HL-60 (cell line): ENCODE measurements at regions not wholly inside any gene's neighbourhood (a gene's known extent, or its start where the extent isn't known, plus 50 kb on each side); places are given as distances from the start of the nearest gene placed in this dataset.

Experiments used
- DNase-seq, 2 experiments: peaks; one replicate each; pipeline ENCODE4 v3.0.0-alpha.2; 2010 to 2020; ENCODE audit warnings: low read depth in 1 of 2, low spot score in 1 of 2
- H3K27ac ChIP-seq: fragments of 250-450 bp; sonication (Bioruptor Pico); replicated peaks from 2 replicates; pipeline ENCODE4 v1.5.1; 2020; ENCODE audit warnings: mild to moderate bottlenecking, moderate library complexity
- H3K27me3 ChIP-seq: fragments of 250-450 bp; sonication (Bioruptor Pico); 2 replicates; pipeline ENCODE4 v1.5.1; 2021; ENCODE audit warnings: mild to moderate bottlenecking, moderate library complexity; ENCODE audit not compliant: insufficient read depth, poor library complexity, severe bottlenecking
- H3K4me3 ChIP-seq: replicated peaks from 2 replicates; pipeline ENCODE4 v1.5.1; 2011; ENCODE audit warnings: mild to moderate bottlenecking, control low read depth, low read length; ENCODE audit not compliant: insufficient read depth
- CTCF ChIP-seq: IDR thresholded peaks from one replicate; pipeline ENCODE4 v1.5.1; 2011; ENCODE audit warnings: low read length, control low read depth, inconsistent platforms; ENCODE audit not compliant: insufficient read depth
- GABPA ChIP-seq: IDR thresholded peaks from 2 replicates; pipeline ENCODE4 v1.6.1; 2012; ENCODE audit warnings: low read depth
- POLR2AphosphoS5 ChIP-seq: IDR thresholded peaks from 2 replicates; pipeline ENCODE4 v1.6.1; 2012; ENCODE audit warnings: low read depth
- REST ChIP-seq: IDR thresholded peaks from 2 replicates; pipeline ENCODE4 v1.6.1; 2012; ENCODE audit warnings: low read depth; ENCODE audit not compliant: insufficient replicate concordance
- SPI1 ChIP-seq: IDR thresholded peaks from 2 replicates; pipeline ENCODE4 v1.6.1; 2012; ENCODE audit warnings: low read depth, mild to moderate bottlenecking, borderline replicate concordance

- TF ChIP-seq SPI1: no peak
- no peak for TF ChIP-seq GABPA
- no peak for TF ChIP-seq POLR2AphosphoS5
- no peak for TF ChIP-seq CTCF
- TF ChIP-seq REST: no peak
- H3K4me3 ChIP-seq: no peak overlapping the region
These were observed 380.8 kb downstream of the SPRY1 start for GRCh38 chr4:123777373-123777772.

GRCh38 chr4:123783151-123783790, 386.7 kb downstream of the SPRY1 start:
- DNase-seq: no peak
- Histone ChIP-seq H3K27ac (no peak overlapping the region), H3K4me3 (no peak overlapping the region), H3K27me3 (no peaks in the 10 kb centered on the region)
- no peak for TF ChIP-seq REST
- no peak for TF ChIP-seq POLR2AphosphoS5
- no peak for TF ChIP-seq SPI1
- TF ChIP-seq GABPA: no peak
- no peak for TF ChIP-seq CTCF

More at GRCh38 chr4:123777373-123777772, 380.8 kb downstream of the SPRY1 start:
- no peak for DNase-seq
- no peaks in the 10 kb centered on the region for H3K27me3 ChIP-seq
- H3K27ac ChIP-seq: no peak overlapping the region

- TF ChIP-seq SPI1 (no peak), REST (no peak), CTCF (no peak), POLR2AphosphoS5 (no peak), GABPA (no peak)
- H3K27me3 ChIP-seq: no peaks in the 10 kb centered on the region
These were observed 387.3 kb downstream of the SPRY1 start for GRCh38 chr4:123783921-123784320.

More at GRCh38 chr4:123783921-123784320, 387.3 kb downstream of the SPRY1 start:
- Histone ChIP-seq H3K27ac (no peak overlapping the region), H3K4me3 (no peak overlapping the region)
- no peak for DNase-seq
